ENCODE measurements at regions not wholly inside any gene's neighbourhood (a gene's known extent, or its start where the extent isn't known, plus 50 kb on each side); places are given as distances from the start of the nearest gene placed in this dataset.

GRCh38 chr3:153681057-153681456 lies 440.1 kb upstream of the ARHGEF26 start:
- no peak for TF ChIP-seq CTCF (IDR thresholded peaks at IDR 0.05; ENCODE audit: unreplicated experiment)
- DNase-seq = no peak
- H3K36me3 Mint-ChIP-seq (ENCODE audit: insufficient read depth, unreplicated experiment) = no peaks in the 10 kb centered on the region
- no peak overlapping the region for H3K27ac Mint-ChIP-seq (ENCODE audit: unreplicated experiment)
- no peak overlapping the region for H3K4me3 Mint-ChIP-seq (ENCODE audit: low read depth, unreplicated experiment)
- BruUV-seq (replicated peaks) = no TSS peak
- intact Hi-C loops (cut with micrococcal nuclease; ENCODE audit: unreplicated experiment) = no loop called here
- H3K4me1 Mint-ChIP-seq (ENCODE audit: low read depth, unreplicated experiment) = no peaks in the 10 kb centered on the region
- H3K27me3 Mint-ChIP-seq (ENCODE audit: unreplicated experiment) = no peaks in the 10 kb centered on the region
- CTCF ChIA-PET = no interaction called here
- no peaks in the 10 kb centered on the region for H3K9me3 Mint-ChIP-seq (ENCODE audit: low read depth, unreplicated experiment)

GRCh38 chr3:153688301-153689120 lies 432.7 kb upstream of the ARHGEF26 start:
- Mint-ChIP-seq H3K27ac (ENCODE audit: unreplicated experiment) (no peak overlapping the region), H3K4me1 (ENCODE audit: low read depth, unreplicated experiment) (no peaks in the 10 kb centered on the region), H3K27me3 (ENCODE audit: unreplicated experiment) (no peaks in the 10 kb centered on the region), H3K4me3 (ENCODE audit: low read depth, unreplicated experiment) (no peak overlapping the region), H3K9me3 (ENCODE audit: low read depth, unreplicated experiment) (no peaks in the 10 kb centered on the region), H3K36me3 (ENCODE audit: insufficient read depth, unreplicated experiment) (no peaks in the 10 kb centered on the region)
- no peak for DNase-seq
- intact Hi-C loops (cut with micrococcal nuclease; ENCODE audit: unreplicated experiment) = no loop called here
- CTCF ChIA-PET = interaction anchor here (0.8 kb wide), 1 partner anchor 48 kb away, joined by 3 read pairs; no protein-coding TSS in a partner anchor
- no TSS peak for BruUV-seq (replicated peaks)
- no peak for TF ChIP-seq CTCF (IDR thresholded peaks at IDR 0.05; ENCODE audit: unreplicated experiment)

- no peaks in the 10 kb centered on the region for H3K36me3 Mint-ChIP-seq (ENCODE audit: insufficient read depth, unreplicated experiment)
These were observed 428.0 kb upstream of the ARHGEF26 start for GRCh38 chr3:153693207-153693606.

GRCh38 chr3:153702106-153702505 lies 419.1 kb upstream of the ARHGEF26 start:
- no peaks in the 10 kb centered on the region for H3K36me3 Mint-ChIP-seq (ENCODE audit: insufficient read depth, unreplicated experiment)
- H3K4me1 Mint-ChIP-seq (ENCODE audit: low read depth, unreplicated experiment) = no peaks in the 10 kb centered on the region
- no peak for DNase-seq
- TF ChIP-seq CTCF (IDR thresholded peaks at IDR 0.05; ENCODE audit: unreplicated experiment) = no peak
- intact Hi-C loops (cut with micrococcal nuclease; ENCODE audit: unreplicated experiment) = no loop called here
- no TSS peak for BruUV-seq (replicated peaks)
- H3K4me3 Mint-ChIP-seq (ENCODE audit: low read depth, unreplicated experiment) = no peak overlapping the region
- H3K27ac Mint-ChIP-seq (ENCODE audit: unreplicated experiment) = no peak overlapping the region
- H3K27me3 Mint-ChIP-seq (ENCODE audit: unreplicated experiment) = no peaks in the 10 kb centered on the region
- CTCF ChIA-PET = interaction anchor here (0.7 kb wide), 1 partner anchor 118 kb away, joined by 3 read pairs; no protein-coding TSS in a partner anchor
- no peaks in the 10 kb centered on the region for H3K9me3 Mint-ChIP-seq (ENCODE audit: low read depth, unreplicated experiment)

More at GRCh38 chr3:153693207-153693606, 428.0 kb upstream of the ARHGEF26 start:
- no peak overlapping the region for H3K27ac Mint-ChIP-seq (ENCODE audit: unreplicated experiment)
- no TSS peak for BruUV-seq (replicated peaks)
- no peaks in the 10 kb centered on the region for H3K27me3 Mint-ChIP-seq (ENCODE audit: unreplicated experiment)
- TF ChIP-seq CTCF (IDR thresholded peaks at IDR 0.05; ENCODE audit: unreplicated experiment) = no peak
- CTCF ChIA-PET = no interaction called here
- H3K4me3 Mint-ChIP-seq (ENCODE audit: low read depth, unreplicated experiment) = no peak overlapping the region
- H3K9me3 Mint-ChIP-seq (ENCODE audit: low read depth, unreplicated experiment) = no peaks in the 10 kb centered on the region
- intact Hi-C loops (cut with micrococcal nuclease; ENCODE audit: unreplicated experiment) = no loop called here
- DNase-seq = no peak
- no peaks in the 10 kb centered on the region for H3K4me1 Mint-ChIP-seq (ENCODE audit: low read depth, unreplicated experiment)
